GM23338 (cell line): ENCODE measurements at regions not wholly inside any gene's neighbourhood (a gene's known extent, or its start where the extent isn't known, plus 50 kb on each side); places are given as distances from the start of the nearest gene placed in this dataset.

Source experiments
- ATAC-seq: fragments of 200-7000 bp; cut with Tn5 transposase; 3 replicates; pipeline ENCODE4 v1.9.1; 2020
- DNase-seq: peaks from one replicate; pipeline ENCODE4 v3.0.0-alpha.2; 2015; ENCODE audit warnings: low spot score
- H2AFZ ChIP-seq: fragments of 200-600 bp; sonication (generic); 2 replicates; pipeline ENCODE4 v1.8.0; 2016; ENCODE audit warnings: antibody characterized with exemption, mild to moderate bottlenecking, moderate library complexity
- H3F3A ChIP-seq: fragments of 200-600 bp; sonication (generic); replicated peaks from 2 replicates; pipeline ENCODE4 v1.8.0; 2017; ENCODE audit warnings: antibody characterized with exemption, mixed run types, low read depth
- H3K27ac ChIP-seq: fragments of 200-600 bp; sonication (generic); 2 replicates; pipeline ENCODE4 v1.6.1; 2016; ENCODE audit warnings: low read depth
- H3K27me3 ChIP-seq: fragments of 200-600 bp; sonication (generic); 2 replicates; pipeline ENCODE4 v1.8.0; 2016; ENCODE audit warnings: mild to moderate bottlenecking, mixed run types, moderate library complexity; ENCODE audit not compliant: insufficient read depth
- H3K36me3 ChIP-seq: fragments of 200-600 bp; sonication (generic); 2 replicates; pipeline ENCODE4 v1.8.0; 2016; ENCODE audit warnings: mild to moderate bottlenecking; ENCODE audit not compliant: insufficient read depth
- H3K4me1 ChIP-seq: fragments of 200-600 bp; sonication (generic); 2 replicates; pipeline ENCODE4 v1.8.0; 2016; ENCODE audit warnings: mild to moderate bottlenecking, moderate library complexity; ENCODE audit not compliant: insufficient read depth
- H3K4me2 ChIP-seq: fragments of 200-600 bp; sonication (generic); 2 replicates; pipeline ENCODE4 v1.7.1; 2017; ENCODE audit warnings: mixed run types
- H3K4me3 ChIP-seq: fragments of 200-600 bp; sonication (generic); 2 replicates; pipeline ENCODE4 v1.6.1; 2016; ENCODE audit warnings: mixed run types
- H3K79me2 ChIP-seq: fragments of 200-600 bp; sonication (generic); replicated peaks from 2 replicates; pipeline ENCODE4 v1.8.0; 2017; ENCODE audit warnings: mild to moderate bottlenecking; ENCODE audit not compliant: insufficient read depth
- H3K9me2 ChIP-seq: fragments of 200-600 bp; sonication (generic); 2 replicates; pipeline ENCODE4 v1.8.0; 2017; ENCODE audit not compliant: insufficient read depth
- H4K20me1 ChIP-seq: fragments of 200-600 bp; sonication (generic); replicated peaks from 2 replicates; pipeline ENCODE4 v1.8.0; 2017; ENCODE audit warnings: mild to moderate bottlenecking; ENCODE audit not compliant: insufficient read depth
- H3K27ac Mint-ChIP-seq: 2 replicates; pipeline ENCODE4 v1.8.0; 2020; ENCODE audit warnings: inconsistent platforms, mild to moderate bottlenecking, moderate library complexity, mixed read lengths
- H3K27me3 Mint-ChIP-seq: 3 replicates; pipeline ENCODE4 v1.8.0; 2022; ENCODE audit warnings: low read depth, mild to moderate bottlenecking, moderate library complexity, mixed read lengths, inconsistent platforms; ENCODE audit not compliant: insufficient read depth, poor library complexity
- H3K36me3 Mint-ChIP-seq: 3 replicates; pipeline ENCODE4 v1.8.0; 2021; ENCODE audit warnings: low read depth, mild to moderate bottlenecking, inconsistent platforms, moderate library complexity, mixed read lengths
- H3K4me1 Mint-ChIP-seq: 3 replicates; pipeline ENCODE4 v1.8.0; 2020; ENCODE audit warnings: mild to moderate bottlenecking, inconsistent platforms, mixed read lengths
- H3K4me3 Mint-ChIP-seq: 3 replicates; pipeline ENCODE4 v1.8.0; 2021; ENCODE audit warnings: moderate library complexity, mild to moderate bottlenecking, inconsistent platforms, mixed read lengths
- H3K9me3 Mint-ChIP-seq: 3 replicates; pipeline ENCODE4 v1.8.0; 2020; ENCODE audit warnings: moderate library complexity, mild to moderate bottlenecking, inconsistent platforms, mixed read lengths
- CREB1 ChIP-seq: fragments of 250-450 bp; sonication (Bioruptor Pico); IDR thresholded peaks from 2 replicates; pipeline ENCODE4 v1.5.0; 2020; ENCODE audit warnings: low read depth, mild to moderate bottlenecking, moderate library complexity
- EZH2 ChIP-seq: fragments of 200-600 bp; sonication (generic); IDR thresholded peaks from one replicate; pipeline ENCODE4 v1.8.0; 2017; ENCODE audit warnings: antibody characterized with exemption, mild to moderate bottlenecking, low read depth; ENCODE audit not compliant: unreplicated experiment
- EZH2phosphoT487 ChIP-seq: fragments of 200-600 bp; sonication (generic); IDR thresholded peaks from one replicate; pipeline ENCODE4 v1.8.1; 2018; ENCODE audit warnings: antibody characterized with exemption; ENCODE audit not compliant: unreplicated experiment
- JUNB ChIP-seq: IDR thresholded peaks from one replicate; pipeline ENCODE4 v1.6.1; 2016; ENCODE audit warnings: antibody characterized with exemption; ENCODE audit not compliant: unreplicated experiment
- NANOG ChIP-seq: IDR thresholded peaks from 2 replicates; pipeline ENCODE4 v1.6.1; 2016; ENCODE audit warnings: antibody characterized with exemption, borderline replicate concordance
- POLR2AphosphoS5 ChIP-seq: IDR thresholded peaks from 2 replicates; pipeline ENCODE4 v1.6.1; 2016; ENCODE audit warnings: antibody characterized with exemption, low read depth
- STAT1 ChIP-seq: IDR thresholded peaks from one replicate; pipeline ENCODE4 v1.6.1; 2016; ENCODE audit warnings: antibody characterized with exemption; ENCODE audit not compliant: unreplicated experiment
- ZNF114 ChIP-seq: fragments of 250-450 bp; sonication (Bioruptor Pico); IDR thresholded peaks from 2 replicates; pipeline ENCODE4 v1.5.0; 2020; ENCODE audit warnings: mild to moderate bottlenecking, moderate library complexity
- ZNF331 ChIP-seq: fragments of 250-450 bp; sonication (Bioruptor Pico); IDR thresholded peaks from 2 replicates; pipeline ENCODE4 v1.5.0; 2020; ENCODE audit warnings: low read depth, mild to moderate bottlenecking, moderate library complexity
- TF ChIP-seq, protein P1 (sequence below): IDR thresholded peaks from 2 replicates; pipeline ENCODE4 v1.6.1; 2016; ENCODE audit warnings: antibody characterized with exemption
- TF ChIP-seq, protein P2 (sequence below): IDR thresholded peaks from one replicate; pipeline ENCODE4 v1.6.1; 2018; ENCODE audit warnings: antibody characterized with exemption; ENCODE audit not compliant: unreplicated experiment
- TF ChIP-seq, protein P3 (sequence below), 2 experiments: fragments of 200-600 bp in 1 of 2; sonication (generic) in 1 of 2; conservative IDR thresholded peaks; 2 replicates each; pipeline versions ENCODE4 v1.5.1 to v1.6.1; 2016 to 2017; ENCODE audit warnings: antibody characterized with exemption in 2 of 2, low read depth in 2 of 2, mild to moderate bottlenecking in 2 of 2, moderate library complexity in 1 of 2
- TF ChIP-seq, protein P4 (sequence below): fragments of 250-450 bp; sonication (Bioruptor Pico); IDR thresholded peaks from 2 replicates; pipeline ENCODE4 v1.5.0; 2020; ENCODE audit warnings: mild to moderate bottlenecking, moderate library complexity

DNA sequence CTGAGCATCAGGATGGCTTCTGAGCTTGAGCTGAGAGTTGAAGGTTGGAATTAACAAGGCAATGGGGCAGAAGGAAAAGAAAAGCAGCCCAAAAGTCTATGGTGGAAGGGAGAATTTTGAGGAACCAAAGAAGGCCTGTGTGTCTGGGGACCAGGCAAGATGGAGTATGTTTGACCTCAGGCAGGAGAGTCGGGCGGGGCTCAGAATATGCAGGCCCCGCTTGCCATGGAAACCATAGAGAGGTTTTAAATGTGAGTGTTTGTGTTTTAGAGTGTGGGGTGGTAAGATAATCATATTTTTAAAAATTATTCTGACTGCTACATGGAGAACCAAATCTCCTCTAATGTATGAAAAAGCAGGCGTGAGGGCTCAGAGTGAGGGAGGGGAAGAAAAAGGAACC, 174.0 kb upstream of the PPP2R2B start:
- Mint-ChIP-seq H3K4me1 (peaks cover 4% of the 10 kb centered on the region; the same call in 2 of the 3 replicates), H3K9me3 (no peaks in the 10 kb centered on the region), H3K36me3 (no peaks in the 10 kb centered on the region), H3K27ac (no peak overlapping the region), H3K4me3 (no peak overlapping the region), H3K27me3 (peaks cover 4% of the 10 kb centered on the region)
- H3K4me3 ChIP-seq: no peak overlapping the region
- no peaks in the 10 kb centered on the region for H3F3A ChIP-seq
- ATAC-seq (no peak), DNase-seq (no peak)
- no peaks in the 10 kb centered on the region for H3K27me3 ChIP-seq
- peaks cover 4% of the 10 kb centered on the region; the same call in 1 of the 2 replicates for H3K4me1 ChIP-seq
- TF ChIP-seq ZNF331 (CRISPR knock-in tag): no peak
- TF ChIP-seq EZH2phosphoT487: no peak
- TF ChIP-seq, protein P1, sequence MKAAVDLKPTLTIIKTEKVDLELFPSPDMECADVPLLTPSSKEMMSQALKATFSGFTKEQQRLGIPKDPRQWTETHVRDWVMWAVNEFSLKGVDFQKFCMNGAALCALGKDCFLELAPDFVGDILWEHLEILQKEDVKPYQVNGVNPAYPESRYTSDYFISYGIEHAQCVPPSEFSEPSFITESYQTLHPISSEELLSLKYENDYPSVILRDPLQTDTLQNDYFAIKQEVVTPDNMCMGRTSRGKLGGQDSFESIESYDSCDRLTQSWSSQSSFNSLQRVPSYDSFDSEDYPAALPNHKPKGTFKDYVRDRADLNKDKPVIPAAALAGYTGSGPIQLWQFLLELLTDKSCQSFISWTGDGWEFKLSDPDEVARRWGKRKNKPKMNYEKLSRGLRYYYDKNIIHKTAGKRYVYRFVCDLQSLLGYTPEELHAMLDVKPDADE: no peak
- TF ChIP-seq POLR2AphosphoS5: no peak
- no peak for TF ChIP-seq ZNF114 (CRISPR knock-in tag)
- TF ChIP-seq, protein P2, sequence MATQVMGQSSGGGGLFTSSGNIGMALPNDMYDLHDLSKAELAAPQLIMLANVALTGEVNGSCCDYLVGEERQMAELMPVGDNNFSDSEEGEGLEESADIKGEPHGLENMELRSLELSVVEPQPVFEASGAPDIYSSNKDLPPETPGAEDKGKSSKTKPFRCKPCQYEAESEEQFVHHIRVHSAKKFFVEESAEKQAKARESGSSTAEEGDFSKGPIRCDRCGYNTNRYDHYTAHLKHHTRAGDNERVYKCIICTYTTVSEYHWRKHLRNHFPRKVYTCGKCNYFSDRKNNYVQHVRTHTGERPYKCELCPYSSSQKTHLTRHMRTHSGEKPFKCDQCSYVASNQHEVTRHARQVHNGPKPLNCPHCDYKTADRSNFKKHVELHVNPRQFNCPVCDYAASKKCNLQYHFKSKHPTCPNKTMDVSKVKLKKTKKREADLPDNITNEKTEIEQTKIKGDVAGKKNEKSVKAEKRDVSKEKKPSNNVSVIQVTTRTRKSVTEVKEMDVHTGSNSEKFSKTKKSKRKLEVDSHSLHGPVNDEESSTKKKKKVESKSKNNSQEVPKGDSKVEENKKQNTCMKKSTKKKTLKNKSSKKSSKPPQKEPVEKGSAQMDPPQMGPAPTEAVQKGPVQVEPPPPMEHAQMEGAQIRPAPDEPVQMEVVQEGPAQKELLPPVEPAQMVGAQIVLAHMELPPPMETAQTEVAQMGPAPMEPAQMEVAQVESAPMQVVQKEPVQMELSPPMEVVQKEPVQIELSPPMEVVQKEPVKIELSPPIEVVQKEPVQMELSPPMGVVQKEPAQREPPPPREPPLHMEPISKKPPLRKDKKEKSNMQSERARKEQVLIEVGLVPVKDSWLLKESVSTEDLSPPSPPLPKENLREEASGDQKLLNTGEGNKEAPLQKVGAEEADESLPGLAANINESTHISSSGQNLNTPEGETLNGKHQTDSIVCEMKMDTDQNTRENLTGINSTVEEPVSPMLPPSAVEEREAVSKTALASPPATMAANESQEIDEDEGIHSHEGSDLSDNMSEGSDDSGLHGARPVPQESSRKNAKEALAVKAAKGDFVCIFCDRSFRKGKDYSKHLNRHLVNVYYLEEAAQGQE: no peak
- TF ChIP-seq JUNB: no peak
- TF ChIP-seq, protein P3, sequence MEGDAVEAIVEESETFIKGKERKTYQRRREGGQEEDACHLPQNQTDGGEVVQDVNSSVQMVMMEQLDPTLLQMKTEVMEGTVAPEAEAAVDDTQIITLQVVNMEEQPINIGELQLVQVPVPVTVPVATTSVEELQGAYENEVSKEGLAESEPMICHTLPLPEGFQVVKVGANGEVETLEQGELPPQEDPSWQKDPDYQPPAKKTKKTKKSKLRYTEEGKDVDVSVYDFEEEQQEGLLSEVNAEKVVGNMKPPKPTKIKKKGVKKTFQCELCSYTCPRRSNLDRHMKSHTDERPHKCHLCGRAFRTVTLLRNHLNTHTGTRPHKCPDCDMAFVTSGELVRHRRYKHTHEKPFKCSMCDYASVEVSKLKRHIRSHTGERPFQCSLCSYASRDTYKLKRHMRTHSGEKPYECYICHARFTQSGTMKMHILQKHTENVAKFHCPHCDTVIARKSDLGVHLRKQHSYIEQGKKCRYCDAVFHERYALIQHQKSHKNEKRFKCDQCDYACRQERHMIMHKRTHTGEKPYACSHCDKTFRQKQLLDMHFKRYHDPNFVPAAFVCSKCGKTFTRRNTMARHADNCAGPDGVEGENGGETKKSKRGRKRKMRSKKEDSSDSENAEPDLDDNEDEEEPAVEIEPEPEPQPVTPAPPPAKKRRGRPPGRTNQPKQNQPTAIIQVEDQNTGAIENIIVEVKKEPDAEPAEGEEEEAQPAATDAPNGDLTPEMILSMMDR (conservative IDR thresholded peaks at IDR 0.05; ENCODE audit: low read depth in 2 of 2): no peak
- TF ChIP-seq STAT1: no peak
- no peak for TF ChIP-seq EZH2
- TF ChIP-seq NANOG: no peak
- no peak for TF ChIP-seq CREB1 (CRISPR knock-in tag)
- TF ChIP-seq, protein P4, sequence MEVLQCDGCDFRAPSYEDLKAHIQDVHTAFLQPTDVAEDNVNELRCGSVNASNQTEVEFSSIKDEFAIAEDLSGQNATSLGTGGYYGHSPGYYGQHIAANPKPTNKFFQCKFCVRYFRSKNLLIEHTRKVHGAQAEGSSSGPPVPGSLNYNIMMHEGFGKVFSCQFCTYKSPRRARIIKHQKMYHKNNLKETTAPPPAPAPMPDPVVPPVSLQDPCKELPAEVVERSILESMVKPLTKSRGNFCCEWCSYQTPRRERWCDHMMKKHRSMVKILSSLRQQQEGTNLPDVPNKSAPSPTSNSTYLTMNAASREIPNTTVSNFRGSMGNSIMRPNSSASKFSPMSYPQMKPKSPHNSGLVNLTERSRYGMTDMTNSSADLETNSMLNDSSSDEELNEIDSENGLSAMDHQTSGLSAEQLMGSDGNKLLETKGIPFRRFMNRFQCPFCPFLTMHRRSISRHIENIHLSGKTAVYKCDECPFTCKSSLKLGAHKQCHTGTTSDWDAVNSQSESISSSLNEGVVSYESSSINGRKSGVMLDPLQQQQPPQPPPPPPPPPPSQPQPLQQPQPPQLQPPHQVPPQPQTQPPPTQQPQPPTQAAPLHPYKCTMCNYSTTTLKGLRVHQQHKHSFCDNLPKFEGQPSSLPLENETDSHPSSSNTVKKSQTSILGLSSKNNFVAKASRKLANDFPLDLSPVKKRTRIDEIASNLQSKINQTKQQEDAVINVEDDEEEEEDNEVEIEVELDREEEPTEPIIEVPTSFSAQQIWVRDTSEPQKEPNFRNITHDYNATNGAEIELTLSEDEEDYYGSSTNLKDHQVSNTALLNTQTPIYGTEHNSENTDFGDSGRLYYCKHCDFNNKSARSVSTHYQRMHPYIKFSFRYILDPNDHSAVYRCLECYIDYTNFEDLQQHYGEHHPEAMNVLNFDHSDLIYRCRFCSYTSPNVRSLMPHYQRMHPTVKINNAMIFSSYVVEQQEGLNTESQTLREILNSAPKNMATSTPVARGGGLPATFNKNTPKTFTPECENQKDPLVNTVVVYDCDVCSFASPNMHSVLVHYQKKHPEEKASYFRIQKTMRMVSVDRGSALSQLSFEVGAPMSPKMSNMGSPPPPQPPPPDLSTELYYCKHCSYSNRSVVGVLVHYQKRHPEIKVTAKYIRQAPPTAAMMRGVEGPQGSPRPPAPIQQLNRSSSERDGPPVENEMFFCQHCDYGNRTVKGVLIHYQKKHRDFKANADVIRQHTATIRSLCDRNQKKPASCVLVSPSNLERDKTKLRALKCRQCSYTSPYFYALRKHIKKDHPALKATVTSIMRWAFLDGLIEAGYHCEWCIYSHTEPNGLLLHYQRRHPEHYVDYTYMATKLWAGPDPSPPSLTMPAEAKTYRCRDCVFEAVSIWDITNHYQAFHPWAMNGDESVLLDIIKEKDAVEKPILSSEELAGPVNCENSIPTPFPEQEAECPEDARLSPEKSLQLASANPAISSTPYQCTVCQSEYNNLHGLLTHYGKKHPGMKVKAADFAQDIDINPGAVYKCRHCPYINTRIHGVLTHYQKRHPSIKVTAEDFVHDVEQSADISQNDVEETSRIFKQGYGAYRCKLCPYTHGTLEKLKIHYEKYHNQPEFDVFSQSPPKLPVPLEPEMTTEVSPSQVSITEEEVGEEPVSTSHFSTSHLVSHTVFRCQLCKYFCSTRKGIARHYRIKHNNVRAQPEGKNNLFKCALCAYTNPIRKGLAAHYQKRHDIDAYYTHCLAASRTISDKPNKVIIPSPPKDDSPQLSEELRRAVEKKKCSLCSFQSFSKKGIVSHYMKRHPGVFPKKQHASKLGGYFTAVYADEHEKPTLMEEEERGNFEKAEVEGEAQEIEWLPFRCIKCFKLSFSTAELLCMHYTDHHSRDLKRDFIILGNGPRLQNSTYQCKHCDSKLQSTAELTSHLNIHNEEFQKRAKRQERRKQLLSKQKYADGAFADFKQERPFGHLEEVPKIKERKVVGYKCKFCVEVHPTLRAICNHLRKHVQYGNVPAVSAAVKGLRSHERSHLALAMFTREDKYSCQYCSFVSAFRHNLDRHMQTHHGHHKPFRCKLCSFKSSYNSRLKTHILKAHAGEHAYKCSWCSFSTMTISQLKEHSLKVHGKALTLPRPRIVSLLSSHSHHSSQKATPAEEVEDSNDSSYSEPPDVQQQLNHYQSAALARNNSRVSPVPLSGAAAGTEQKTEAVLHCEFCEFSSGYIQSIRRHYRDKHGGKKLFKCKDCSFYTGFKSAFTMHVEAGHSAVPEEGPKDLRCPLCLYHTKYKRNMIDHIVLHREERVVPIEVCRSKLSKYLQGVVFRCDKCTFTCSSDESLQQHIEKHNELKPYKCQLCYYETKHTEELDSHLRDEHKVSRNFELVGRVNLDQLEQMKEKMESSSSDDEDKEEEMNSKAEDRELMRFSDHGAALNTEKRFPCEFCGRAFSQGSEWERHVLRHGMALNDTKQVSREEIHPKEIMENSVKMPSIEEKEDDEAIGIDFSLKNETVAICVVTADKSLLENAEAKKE (CRISPR knock-in tag): no peak
- peak overlapping the region; percentile 56; the same call in 1 of the 2 replicates for H2AFZ ChIP-seq
- no peak overlapping the region for H3K4me2 ChIP-seq
- no peaks in the 10 kb centered on the region for H4K20me1 ChIP-seq
- no peaks in the 10 kb centered on the region for H3K79me2 ChIP-seq
- H3K36me3 ChIP-seq: no peaks in the 10 kb centered on the region
- no peaks in the 10 kb centered on the region for H3K9me2 ChIP-seq
- H3K27ac ChIP-seq: no peak overlapping the region
